Right lobe of liver (tissue), 4 donors: ENCODE measurements at regions not wholly inside any gene's neighbourhood (a gene's known extent, or its start where the extent isn't known, plus 50 kb on each side); places are given as distances from the start of the nearest gene placed in this dataset.

Experiments used
- CTCF ChIP-seq, 4 donors: fragments of 200-600 bp in 3 of 4; fragments of 450-650 bp in 1 of 4; IDR thresholded peaks; one replicate each; pipeline versions ENCODE4 v1.5.1 to v1.8.0; 2016 to 2022; ENCODE audit warnings: antibody characterized with exemption in 4 of 4, mild to moderate bottlenecking in 2 of 4
- POLR2A ChIP-seq: fragments of 450-650 bp; IDR thresholded peaks from one replicate; pipeline ENCODE4 v1.6.1; 2017; ENCODE audit warnings: antibody characterized with exemption, mild to moderate bottlenecking
- donor health status: DM: no; HTN: no; CAD: no.
- donor health status: DM: no; HTN: no; CAD: no.
- donor health status: DM: no; HTN: yes; CAD: no.

- TF ChIP-seq POLR2A (no peak), CTCF (IDR thresholded peaks at IDR 0.05) (no peak)
These were observed 121.1 kb upstream of the XYLT1 start for GRCh38 chr16:17591655-17592405.
